ENCODE measurements at regions not wholly inside any gene's neighbourhood (a gene's known extent, or its start where the extent isn't known, plus 50 kb on each side); places are given as distances from the start of the nearest gene placed in this dataset.

GRCh38 chr5:67291671-67292070 is 95.1 kb upstream of the CD180 start:
- H3K18ac ChIP-seq (ENCODE audit: insufficient read length, low read depth, low read length), result no peak overlapping the region
- H2BK5ac ChIP-seq (ENCODE audit: insufficient read length, low read length), result no peak overlapping the region
- no peak overlapping the region for H3K23ac ChIP-seq (ENCODE audit: insufficient read length, low read depth, low read length)
- no peak overlapping the region for H2AK5ac ChIP-seq (ENCODE audit: insufficient read length, low read length)
- H4K8ac ChIP-seq (replicated peaks; ENCODE audit: insufficient read length, low read depth, low read length), result no peak overlapping the region
- H3T11ph ChIP-seq (ENCODE audit: low read length), result no peak overlapping the region
- Mint-ChIP-seq H3K27me3 (ENCODE audit: low read depth) (no peaks in the 10 kb centered on the region), H3K4me1 (peaks cover 0 to 9% of the 10 kb centered on the region in 2 experiments; a peak in 2 of 4 replicates), H3K36me3 (ENCODE audit: insufficient read depth in 1 of 3, low read depth in 3 of 3) (no peaks in the 10 kb centered on the region), H3K4me3 (no peak overlapping the region), H3K27ac (no peak overlapping the region), H3K9me3 (no peaks in the 10 kb centered on the region)
- H3K27me3 ChIP-seq (ENCODE audit: insufficient read depth, low read length), result no peaks in the 10 kb centered on the region
- H3K56ac ChIP-seq (ENCODE audit: insufficient read length, low read depth, low read length), result no peak overlapping the region
- H2AFZ ChIP-seq (ENCODE audit: low read length), result no peak overlapping the region
- no CpG with 5 or more reads among the region's 7 CpGs for WGBS (ENCODE audit: extremely low coverage, insufficient read length, low lambda C conversion rate)
- no peak overlapping the region for H3K27ac ChIP-seq (ENCODE audit: insufficient read length, low read depth, low read length)
- no peak overlapping the region for H3K14ac ChIP-seq (ENCODE audit: insufficient read depth, low read length)
- H2BK12ac ChIP-seq (ENCODE audit: insufficient read length, low read depth, low read length), result no peak overlapping the region
- H2BK15ac ChIP-seq (ENCODE audit: low read depth, low read length), result no peak overlapping the region
- no peak overlapping the region for H4K5ac ChIP-seq (ENCODE audit: insufficient read length, low read depth, low read length)
- peaks cover 3% of the 10 kb centered on the region; the same call in 1 of the 2 replicates for H3K4me1 ChIP-seq (ENCODE audit: insufficient read depth, low read length)
- no peaks in the 10 kb centered on the region for H3K23me2 ChIP-seq (ENCODE audit: insufficient read length, low read depth, low read length, poor library complexity, severe bottlenecking)
- no peaks in the 10 kb centered on the region for H3K9me3 ChIP-seq (ENCODE audit: control insufficient read depth, low read depth, low read length)
- no peak overlapping the region for H3K4me2 ChIP-seq (ENCODE audit: insufficient read depth, insufficient read length, low read length)
- H3K79me1 ChIP-seq (ENCODE audit: insufficient read depth, low read depth, low read length, poor library complexity, severe bottlenecking), result no peaks in the 10 kb centered on the region
- no peak overlapping the region for H2BK20ac ChIP-seq (ENCODE audit: low read depth, low read length, poor library complexity, severe bottlenecking)
- H4K91ac ChIP-seq (ENCODE audit: insufficient read length, low read depth, low read length), result no peak overlapping the region
- DNase-seq, result no peak
- H4K20me1 ChIP-seq (ENCODE audit: control insufficient read depth, insufficient read depth, insufficient read length), result no peaks in the 10 kb centered on the region
- no peak overlapping the region for H2BK120ac ChIP-seq (ENCODE audit: low read depth, low read length, poor library complexity, severe bottlenecking)
- no peak overlapping the region for H3K4ac ChIP-seq (ENCODE audit: low read depth, low read length)
- no peaks in the 10 kb centered on the region for H3K79me2 ChIP-seq (ENCODE audit: insufficient read depth, low read length)
- H3K9ac ChIP-seq (ENCODE audit: extremely low read depth, insufficient read length, low read length), result no peak overlapping the region
- TF ChIP-seq CTCF (conservative IDR thresholded peaks at IDR 0.05), result no peak
